Right kidney (tissue), 1 donor: ENCODE measurements at regions not wholly inside any gene's neighbourhood (a gene's known extent, or its start where the extent isn't known, plus 50 kb on each side); places are given as distances from the start of the nearest gene placed in this dataset.
"Not testable (repeated sequence)": the region's sequence is repeated elsewhere in the genome, so short reads cannot be mapped to it uniquely, and the experiment has no call there.

ENCODE experiments used
- DNase-seq: peaks from one replicate; pipeline ENCODE4 v3.0.0-alpha.2; 2016

DNA sequence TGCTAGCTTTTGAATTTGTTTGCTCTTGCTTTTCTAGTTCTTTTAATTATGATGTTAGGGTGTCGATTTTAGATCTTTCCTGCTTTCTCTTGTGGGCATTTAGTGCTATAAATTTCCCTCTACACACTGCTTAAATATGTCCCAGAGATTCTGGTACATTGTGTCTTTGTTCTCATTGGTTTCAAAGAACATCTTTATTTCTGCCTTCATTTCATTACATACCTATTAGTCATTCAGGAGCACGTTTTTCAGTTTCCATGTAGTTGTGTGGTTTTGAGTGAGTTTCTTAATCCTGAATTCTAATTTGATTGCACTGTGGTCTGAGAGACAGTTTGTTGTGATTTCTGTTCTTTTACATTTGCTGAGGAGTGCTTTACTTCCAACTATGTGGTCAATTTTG lies 51.2 kb upstream of the MB21D2 start:
- not testable (repeated sequence) for DNase-seq

DNA sequence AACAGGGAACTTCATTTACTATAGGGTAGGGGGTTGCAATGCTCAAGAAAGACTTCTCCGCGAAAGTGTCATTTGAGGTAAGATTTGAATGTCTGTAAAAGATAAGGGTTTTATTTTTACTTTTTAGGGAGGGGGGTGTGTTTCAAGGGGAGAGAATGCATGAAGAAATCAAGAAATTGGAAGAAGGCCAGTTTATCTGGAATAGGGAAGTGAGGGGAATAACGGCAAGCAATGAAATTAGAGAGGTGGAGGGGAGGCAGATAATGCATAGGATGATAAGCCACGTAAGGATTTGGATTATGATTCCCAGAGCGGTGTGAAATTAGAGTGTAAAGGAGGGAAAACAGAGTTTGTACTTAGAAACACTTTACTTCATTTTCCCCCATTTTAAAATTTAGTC lies 63.0 kb upstream of the MB21D2 start:
- DNase-seq = no peak

DNA sequence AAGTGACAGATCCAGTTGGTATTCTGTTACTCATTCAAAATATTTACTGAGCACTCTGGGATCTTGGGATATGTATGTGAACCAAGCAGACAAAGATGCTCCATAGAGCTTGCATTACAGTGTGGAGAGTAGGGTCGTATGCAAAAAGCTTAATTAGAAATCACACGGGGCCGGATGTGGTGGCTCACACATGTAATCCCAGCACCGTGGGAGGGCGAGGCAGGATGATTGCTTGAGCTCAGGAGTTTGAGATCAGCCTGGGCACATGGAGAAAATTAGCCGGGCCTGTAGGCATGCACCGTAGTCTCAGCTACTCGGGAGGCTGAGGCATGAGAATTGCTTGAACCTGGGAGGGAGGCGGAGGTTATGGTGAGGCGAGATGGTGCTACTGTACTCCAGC lies 68.7 kb upstream of the MB21D2 start:
- no peak for DNase-seq

DNA sequence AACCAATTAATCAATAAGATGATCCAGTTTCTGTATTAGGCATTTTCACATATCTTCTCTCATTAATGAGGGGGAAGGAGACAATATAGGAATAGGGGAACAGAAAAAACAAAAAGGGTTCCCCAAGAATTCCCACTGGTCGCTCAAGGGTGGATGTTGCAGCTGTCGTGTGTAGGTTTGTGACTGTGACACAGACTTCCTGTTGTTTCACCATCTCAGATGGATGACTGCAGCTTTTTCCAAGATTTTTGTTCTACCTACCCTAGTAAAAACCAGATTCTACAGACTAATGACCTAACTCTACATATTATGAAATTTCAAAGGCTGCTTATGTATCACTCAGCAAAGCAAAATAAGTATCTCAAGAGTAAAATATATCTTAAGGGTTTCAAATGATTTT lies 73.7 kb upstream of the MB21D2 start:
- no peak for DNase-seq

DNA sequence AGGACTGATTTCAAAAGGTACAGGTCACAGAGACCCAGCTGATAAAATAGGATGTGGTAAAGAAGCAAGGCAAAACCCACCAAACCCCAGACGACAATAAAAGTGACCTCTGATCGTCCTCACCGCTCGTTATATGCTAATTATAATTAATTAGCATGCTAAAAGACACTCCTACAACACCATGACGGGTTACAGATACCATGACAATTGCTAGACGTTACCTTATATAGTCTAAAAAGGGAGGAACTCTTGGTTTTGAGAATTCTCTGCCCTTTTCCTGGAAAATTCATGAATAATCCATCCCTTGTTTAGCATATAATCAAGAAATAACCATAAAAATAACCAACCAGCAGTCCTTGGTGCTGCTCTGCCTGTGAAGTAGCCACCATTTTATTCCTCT lies 74.7 kb upstream of the MB21D2 start:
- DNase-seq = no peak

DNA sequence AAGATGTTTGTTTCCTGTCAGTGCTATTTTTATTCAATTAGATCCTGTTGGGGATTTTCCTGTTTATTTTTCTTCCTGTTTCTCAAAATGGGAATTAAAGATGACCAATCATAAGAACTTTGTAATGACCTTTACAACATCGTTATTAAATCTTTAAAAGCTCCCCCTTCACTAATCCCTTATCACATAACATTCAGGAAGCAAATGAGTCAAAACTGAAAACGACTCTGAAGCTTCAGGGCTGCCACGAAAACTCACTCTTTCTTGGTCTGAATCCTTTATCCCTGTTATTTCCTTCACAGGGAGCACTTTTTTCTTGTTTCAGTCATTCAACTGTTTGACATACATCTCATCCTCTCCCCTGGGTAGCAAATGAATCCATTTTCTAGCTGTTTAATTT lies 75.8 kb upstream of the MB21D2 start:
- DNase-seq = no peak

DNA sequence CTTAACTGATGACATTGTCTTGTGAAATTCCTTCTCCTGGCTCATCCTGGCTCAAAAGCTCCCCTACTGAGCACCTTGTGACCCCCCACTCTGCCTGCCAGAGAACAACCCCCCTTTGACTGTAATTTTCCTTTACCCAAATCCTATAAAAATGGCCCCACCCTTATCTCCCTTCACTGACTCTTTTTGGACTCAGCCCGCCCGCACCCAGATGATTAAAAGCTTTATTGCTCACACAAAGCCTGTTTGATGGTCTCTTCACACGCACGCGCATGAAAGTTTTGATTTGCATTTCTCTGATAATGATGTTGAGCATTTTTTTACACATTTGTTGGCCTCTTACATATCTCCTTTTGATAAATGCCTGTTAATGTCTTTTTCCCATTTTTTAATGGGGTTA lies 83.5 kb upstream of the MB21D2 start:
- not testable (repeated sequence) for DNase-seq

DNA sequence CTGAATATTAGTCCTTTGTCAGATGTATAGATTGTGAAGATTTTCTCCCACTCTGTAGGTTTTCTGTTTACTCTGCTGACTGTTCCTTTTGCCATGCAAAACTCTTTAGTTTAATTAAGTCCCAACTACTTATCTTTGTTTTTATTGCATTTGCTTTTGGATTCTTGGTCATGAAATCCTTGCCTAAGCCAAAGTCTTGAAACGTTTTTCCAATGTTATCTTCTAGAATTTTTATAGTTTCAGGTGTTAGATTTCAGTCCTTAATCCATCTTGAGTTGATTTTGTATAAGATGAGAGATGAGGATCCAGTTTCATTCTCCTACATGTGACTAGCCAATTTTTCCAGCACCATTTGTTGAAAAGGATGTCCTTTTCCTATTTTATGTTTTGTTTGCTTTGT lies 86.0 kb upstream of the MB21D2 start:
- DNase-seq = not testable (repeated sequence)

DNA sequence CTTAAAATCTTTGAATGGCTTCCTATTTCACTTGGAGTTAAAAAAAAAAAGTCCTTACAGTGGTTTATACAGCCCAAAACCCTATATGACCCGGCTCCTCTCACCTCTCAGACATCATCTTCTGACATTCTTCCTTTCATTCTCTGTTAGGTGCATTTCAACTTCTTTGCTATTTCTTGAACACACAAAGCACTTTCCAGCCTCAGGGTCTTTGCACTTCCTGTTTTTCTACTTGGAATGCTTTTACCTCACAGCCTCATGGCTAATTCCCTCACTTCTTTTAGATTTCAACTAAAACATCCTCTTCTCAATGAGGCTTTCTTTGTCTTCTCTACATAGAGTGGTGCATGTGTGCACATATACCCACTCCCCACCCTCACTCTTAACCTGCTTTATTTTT lies 91.0 kb upstream of the MB21D2 start:
- DNase-seq = no peak

DNA sequence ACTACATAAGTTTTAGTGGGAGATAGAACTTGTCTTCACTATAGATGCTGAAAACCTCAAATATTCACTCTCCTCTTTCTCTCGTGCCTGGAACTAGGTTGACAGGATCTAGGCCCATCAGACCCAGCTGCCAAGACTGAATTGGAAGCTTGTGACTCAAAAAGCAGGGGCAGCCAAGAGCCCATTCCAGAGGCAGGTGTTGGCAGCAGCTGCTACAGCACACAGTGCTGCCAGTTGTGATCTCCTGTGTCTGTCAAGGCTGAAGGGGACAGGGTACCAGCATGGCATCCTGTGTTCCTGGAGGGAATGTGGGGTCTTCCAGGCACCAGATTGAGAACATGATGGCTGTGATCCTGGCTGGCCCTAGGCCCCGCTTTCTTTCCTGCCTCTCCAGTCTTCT lies 92.5 kb upstream of the MB21D2 start:
- no peak for DNase-seq

DNA sequence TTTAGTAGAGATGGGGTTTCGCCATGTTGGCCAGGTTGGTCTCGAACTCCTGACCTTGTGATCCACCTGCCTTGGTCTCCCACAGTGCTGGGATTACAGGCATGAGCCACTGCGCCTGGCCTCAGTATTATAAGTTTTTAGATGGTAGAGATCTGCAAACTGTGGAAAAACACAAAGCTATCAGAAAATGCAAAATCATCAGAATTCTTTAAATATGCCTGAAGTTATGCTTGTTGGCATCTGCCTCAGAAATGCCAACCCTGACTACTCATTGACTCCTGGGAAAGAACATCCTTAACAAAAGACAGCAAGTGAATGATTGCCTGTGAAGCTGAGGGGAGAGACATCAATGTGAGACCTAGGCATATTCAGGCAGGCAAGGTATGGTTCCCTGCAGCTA lies 94.3 kb upstream of the MB21D2 start:
- DNase-seq = no peak

DNA sequence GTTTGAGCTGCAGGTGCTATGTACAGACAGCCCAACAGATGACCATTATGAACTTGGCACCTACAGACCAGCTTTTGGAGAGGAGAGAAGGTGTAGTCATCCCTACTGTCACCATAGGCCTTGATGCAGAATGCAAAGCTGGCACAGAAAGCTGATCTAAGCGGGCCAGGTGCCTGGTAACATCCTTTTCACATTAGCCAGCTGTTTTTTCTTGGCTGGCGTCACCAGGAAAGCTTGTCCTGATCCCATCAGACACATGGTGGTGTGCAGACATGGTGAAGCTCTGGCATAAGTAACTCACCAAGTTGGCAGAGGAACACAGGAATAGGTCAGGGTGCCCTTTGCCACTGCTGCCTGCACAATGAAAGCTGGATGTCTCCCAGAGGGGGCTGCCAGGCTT lies 97.2 kb upstream of the MB21D2 start:
- no peak for DNase-seq

DNA sequence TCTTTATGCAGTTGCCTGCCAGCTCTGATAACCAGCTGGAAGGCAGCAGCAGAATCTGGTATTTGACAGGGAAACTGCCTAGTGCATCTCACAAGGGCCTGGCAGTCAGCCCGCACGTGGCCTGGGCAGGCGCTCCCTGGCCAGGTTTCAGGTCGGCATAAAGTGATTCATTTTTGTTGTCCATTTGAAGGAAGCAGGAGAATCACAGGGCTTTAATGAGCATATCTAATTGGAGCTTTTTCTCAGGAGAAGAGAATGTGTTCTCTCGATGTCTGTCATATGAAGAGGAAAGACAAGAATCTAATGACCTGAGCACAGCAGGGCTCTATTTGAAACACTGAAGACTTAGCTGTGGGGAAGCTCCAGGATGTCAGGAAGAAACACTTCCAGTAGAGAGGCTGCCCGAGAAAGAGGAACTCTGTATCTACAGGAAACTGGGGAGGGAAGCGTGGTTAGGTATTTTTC lies 98.8 kb upstream of the MB21D2 start:
- DNase-seq = no peak

DNA sequence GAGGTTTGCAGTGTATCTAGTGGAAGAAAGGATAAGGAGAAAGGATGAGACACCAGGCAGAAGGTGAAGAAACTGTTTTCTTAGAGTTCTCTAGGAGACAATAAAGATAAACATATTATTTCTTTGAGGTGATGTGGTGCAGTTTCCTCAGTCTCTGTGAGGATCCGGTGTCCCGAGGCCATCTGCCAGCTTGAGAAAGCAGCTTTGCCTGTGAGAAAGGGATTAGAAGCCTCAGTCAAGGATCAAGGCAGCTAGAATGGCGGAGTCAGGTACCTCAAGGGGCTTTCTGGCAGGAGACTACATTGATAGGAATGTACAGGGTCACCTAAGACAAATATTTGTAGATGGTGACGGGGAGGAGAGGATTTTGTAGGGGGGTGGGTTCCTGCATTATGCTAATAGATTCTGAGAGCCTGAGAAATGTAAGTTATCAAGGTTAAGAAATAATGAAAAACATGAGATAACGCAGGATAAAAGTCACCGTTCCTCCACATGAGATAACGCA lies 103.9 kb upstream of the MB21D2 start:
- DNase-seq = no peak

DNA sequence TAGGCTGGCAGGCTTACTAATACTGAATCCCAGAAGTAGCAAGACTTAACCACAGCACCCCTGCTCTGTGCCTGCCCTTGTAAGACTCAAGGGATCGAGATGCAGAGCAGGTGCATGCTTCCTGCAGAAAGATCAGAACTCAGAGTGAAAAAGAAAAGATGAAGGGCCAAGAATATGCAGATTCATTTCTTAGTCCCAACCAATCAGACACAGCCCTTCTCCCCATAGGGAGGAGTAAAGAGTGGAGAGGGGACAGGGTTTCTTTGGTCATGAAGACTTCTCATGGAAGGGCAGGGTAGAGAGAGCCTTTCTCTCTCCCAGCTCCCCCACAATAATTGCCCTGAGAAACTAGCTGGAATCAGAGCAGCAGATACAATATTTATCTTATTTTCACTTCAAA lies 105.6 kb upstream of the MB21D2 start:
- no peak for DNase-seq

DNA sequence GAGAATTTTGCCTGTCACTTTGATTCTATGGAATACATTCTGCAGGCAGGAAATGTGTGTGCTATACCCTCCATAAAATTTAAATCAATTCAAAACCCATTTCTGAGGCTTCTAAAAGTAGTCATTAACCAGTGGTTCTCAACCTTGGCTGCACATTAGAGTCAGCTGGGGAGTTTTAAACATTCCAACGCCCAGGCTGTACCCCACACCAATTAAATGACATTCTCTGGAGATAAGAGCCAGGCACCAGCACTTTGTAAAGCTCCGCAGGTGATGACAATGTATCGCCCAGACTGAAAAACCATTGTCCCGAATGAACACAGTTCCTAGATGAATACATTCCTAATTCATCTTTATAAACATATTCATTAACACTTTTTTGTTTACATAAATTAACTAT lies 110.6 kb upstream of the MB21D2 start:
- DNase-seq = no peak

DNA sequence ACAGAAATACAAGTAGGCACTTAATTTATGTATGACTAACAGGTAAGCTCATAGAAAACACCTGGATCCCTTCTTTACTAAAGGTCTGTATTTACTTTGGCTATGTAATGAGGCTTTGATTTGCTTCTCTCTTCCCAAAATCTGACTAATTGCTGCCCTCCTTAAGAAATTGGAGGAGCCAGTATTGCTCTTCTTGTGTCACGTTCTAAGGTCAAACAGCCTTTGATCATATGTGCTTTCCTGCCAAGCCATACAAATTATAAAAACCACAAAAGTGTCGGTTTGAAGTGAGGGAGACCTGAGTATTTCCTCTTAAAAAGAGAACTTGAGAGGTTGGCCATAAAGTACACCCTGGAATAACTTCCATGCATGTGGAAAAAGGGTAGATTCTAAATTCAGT lies 112.1 kb upstream of the MB21D2 start:
- no peak for DNase-seq

DNA sequence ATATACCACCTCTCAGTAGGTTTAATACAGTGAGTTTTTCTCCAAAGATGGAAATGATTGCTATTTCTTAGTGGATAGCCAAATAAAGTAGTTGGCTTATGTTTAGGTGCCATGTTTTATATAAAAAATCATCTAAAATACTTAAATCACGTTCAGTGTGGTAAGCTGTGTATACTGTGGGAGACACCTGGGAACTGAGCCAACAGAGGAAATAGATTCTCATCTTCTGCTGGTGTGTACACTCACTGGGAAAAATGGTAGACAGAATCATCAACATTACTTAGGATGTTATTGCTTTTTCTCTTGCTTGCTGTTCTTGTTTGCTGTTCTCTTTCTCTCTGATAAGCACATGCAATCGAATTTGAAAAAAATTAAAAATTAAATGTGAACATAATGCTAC lies 112.6 kb upstream of the MB21D2 start:
- DNase-seq = no peak

DNA sequence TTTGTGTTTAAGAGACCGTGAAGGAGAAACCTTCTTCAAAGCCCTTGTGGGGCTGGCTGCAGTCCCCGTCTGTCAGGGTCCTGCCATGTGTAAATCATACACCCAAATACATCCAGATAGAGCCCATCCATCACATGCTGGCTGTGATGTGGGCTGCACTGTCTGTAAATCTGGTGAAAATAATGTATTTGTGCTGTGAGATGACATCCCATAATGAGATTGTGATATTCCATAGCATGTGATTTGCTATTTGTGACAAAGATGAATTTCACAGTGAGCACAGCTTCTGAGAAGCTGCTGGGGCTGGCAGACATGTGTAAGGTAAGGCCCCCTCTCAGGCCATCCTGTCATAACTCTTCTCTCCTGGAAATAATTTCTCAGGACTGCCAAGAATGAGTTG lies 114.3 kb upstream of the MB21D2 start:
- DNase-seq = no peak

DNA sequence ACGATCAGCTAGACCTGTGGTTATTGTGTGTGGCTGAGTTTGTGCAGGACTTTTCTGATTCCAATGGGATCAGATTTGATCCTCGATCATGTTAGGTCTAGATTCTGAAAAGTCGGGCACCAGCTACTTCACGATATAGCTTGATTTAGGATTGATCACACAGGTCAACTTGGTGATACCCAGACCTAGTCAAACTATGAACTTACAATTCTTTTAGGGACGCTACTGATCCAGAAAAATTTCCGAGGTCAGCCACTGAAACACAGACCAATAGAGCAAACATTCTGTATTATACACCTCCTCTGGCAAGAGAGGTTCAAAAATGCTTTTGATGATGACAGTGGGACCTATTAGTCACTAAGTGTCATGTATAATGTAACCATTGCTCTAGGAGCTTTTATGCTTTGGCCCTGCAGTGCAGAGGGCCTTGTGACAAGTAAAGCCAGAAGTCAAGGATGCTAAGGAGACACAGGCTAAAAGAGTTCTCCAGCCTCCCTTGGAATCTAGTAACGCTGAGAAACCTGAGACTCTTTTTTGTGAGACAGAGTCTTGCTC lies 115.6 kb upstream of the MB21D2 start:
- DNase-seq = no peak

DNA sequence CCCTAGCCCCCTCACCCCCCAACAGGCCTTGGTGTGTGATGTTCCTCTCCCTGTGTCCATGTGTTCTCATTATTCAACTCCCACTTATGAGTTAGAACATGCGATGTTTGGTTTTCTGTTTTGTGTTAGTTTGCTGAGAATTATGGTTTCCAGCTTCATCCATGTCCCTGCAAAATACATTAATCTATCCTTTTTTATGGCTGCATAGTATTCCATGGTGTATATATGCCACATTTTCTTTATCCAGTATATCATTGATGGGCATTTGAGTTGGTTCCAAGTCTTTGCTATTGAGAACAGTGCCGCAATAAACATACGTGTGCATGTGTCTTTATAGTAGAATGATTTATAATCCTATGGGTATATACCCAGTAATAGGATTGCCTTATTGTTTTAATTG lies 120.2 kb upstream of the MB21D2 start:
- DNase-seq = not testable (repeated sequence)

DNA sequence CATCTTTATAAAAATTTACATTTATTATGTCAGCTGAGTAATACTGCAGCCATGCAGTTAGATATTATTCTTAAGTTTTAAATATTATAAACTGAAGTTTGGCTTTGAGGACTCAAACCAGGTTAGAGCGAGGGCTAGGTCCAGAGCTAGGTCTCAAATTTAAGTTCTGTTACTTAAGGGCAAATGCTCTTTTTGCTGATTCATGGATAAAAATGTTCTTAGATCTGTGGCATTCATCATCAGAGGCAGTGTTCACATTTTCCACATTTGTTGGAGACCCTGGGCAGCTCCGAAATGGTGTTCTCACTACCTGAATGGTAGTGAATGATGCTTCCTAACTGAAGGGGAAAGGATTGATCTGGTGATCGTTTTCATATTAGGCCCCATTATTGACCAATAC lies 121.4 kb upstream of the MB21D2 start:
- no peak for DNase-seq

DNA sequence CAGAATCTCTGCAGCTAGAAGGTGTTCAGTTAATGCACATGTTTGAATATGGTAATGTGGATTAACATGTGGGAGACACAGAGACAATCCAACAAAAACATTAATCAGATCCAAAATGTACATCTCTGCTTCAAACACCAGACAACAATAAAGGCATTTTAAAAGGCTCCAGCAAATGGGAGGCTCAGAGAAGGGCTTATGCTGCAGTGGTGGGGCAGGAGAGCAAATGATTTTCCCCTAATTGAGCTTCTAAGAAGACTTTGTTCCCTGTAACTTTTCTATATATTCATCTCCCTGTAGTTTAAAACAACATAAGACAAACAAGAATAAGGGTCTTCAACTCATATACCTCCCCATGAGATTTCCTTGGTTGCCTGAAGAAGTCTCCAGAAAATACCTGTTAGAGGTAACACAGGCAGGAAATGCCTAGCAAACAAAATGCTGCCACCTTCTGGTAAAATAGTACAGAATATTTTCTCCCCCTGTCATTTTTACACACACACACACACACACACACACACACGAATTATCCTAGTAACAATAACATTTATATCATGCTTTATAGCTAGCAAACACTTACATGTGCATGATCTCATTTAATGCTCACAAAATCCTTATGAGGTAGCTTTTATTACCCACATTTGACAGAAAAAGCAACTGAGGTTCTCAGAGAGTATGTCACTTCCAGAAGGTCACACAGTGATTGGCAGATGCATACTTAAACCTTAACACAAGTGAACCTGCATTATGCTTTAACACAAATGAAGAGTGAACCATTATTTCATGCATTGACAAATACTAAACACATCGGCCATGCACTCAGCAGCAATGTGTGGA lies 123.4 kb upstream of the MB21D2 start:
- peak; percentile 13 for DNase-seq

DNA sequence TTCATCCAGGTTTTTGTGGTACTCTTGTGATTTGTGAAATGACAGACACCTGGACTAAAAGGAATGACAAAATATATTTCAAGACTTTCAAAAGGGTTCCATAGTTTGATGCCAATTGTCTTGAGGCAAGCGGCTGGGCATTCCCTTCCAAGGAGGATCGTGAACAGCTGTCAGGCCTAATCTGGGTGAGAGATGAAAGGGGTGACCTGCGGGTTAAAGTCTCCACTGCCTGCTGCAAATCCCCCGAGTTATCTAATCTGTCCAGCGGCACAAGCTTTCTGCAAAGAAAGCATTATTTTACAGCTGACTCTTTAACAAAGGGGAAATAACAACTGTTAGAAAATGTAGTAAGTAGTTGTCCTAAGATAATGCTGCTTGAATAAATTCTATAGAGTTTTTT lies 128.7 kb upstream of the MB21D2 start:
- no peak for DNase-seq
